ENCODE measurements at regions not wholly inside any gene's neighbourhood (a gene's known extent, or its start where the extent isn't known, plus 50 kb on each side); places are given as distances from the start of the nearest gene placed in this dataset.
"Not testable (repeated sequence)": the region's sequence is repeated elsewhere in the genome, so short reads cannot be mapped to it uniquely, and the experiment has no call there.

DNA sequence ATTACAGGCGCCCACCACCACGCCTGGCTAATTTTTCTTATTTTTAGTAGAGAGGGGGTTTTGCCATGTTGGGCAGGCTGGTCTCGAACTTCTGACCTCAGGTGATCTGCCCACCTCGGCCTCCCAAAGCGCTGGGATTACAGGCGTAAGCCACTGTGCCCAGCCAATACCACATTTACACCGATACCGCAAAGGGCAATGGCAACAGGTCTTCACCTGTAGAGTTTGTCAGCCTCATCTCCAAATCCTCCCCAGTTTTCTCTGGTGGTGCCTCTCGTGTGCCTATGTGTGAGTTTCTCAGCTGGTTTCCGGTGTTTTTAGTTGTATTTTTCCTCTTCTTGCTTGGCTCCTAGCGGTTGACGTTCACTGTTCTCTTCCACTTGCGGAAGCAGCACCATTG, 52.0 kb upstream of the LYZL1 start:
- DNase-seq = not testable (repeated sequence)

DNA sequence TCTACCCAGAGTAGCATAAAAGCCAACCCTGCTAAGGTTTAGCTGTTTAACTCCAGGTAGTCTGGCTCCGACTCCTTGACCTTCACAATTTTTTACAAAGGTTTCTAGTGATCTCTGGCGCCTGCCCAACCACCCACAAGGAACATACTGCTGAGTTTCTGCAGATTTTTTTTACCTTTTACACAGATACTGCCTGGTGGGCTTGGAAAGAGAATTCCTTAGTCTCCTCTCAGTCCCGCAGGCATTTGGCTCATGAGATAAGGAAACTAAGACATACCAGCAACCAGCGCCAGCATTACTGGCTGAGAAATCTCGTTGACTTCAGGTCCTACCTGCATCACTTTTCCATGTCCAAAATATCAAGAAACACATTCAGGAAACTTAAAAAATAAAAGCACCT, 51.1 kb upstream of the LYZL1 start:
- DNase-seq = no peak

GRCh38 chr10:29238523-29239135, 50.2 kb upstream of the LYZL1 start:
- no peak for DNase-seq

Data from NCI-H187 treated with DMSO at 0.1 percent for 48 hours (cell line).